ENCODE measurements at regions not wholly inside any gene's neighbourhood (a gene's known extent, or its start where the extent isn't known, plus 50 kb on each side); places are given as distances from the start of the nearest gene placed in this dataset.
A peak's percentile ranks its signal among the peaks of the same experiment; 100 is the strongest.

DNA sequence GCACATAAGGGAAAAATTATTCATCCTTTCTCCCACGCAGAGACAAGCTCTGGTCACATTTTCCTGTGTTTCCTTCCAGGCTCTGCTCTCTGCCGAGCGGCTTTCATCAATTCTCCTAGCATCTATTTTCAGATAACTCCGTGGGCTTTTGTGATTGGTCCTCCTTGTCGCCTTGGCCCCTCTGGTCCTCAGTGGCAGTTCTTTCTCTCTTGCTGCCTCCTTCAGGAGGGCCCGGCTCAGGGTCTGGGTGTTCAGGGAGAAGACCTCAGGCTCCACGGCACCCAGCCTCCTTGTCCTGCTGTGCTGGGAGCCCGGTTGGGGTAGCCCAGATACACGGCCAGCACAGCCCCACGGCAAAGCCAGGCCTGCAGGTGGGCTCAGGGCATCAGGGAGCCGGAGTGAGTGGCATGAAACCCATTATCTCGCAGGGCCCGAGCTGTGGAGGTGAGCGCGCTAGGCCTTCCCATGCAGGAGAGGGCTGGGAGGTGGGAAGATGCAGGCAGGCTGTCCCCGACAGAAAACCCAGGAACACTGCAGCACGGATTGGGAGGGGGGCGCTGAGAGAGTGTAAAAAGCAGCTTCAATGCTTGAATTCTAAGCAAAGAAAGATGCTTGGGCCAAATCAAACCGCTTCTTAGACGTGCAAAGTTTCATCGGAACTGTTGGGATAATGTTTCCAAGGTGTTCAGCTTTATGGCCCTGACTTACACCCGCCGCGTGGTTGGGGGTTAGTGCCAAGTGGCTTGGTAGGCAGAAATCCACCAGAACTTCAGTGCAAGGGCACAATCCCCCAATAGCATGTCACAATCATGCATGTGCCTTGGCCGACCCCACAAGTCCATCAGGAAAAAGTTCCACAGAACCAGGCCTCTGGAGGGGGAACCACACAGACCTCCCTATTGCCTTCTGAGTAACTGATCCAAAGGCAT, 81.9 kb upstream of the WNT7B start:
- Histone ChIP-seq H3K4me3 (ENCODE audit: low read depth in 1 of 2, low read length in 1 of 2) (no peak overlapping the region), H3K36me3 (peaks cover 20% of the 10 kb centered on the region), H3K27ac (peak overlapping the region; percentile 70), H3K9me3 (no peaks in the 10 kb centered on the region), H3K4me1 (ENCODE audit: control insufficient read depth in 1 of 2, insufficient read depth in 1 of 2, low read depth in 1 of 2, low read length in 1 of 2) (peaks cover 13 to 37% of the 10 kb centered on the region in 2 experiments), H3K27me3 (peaks cover 9% of the 10 kb centered on the region)
- TF ChIP-seq CTCF (IDR thresholded peaks at IDR 0.05): no peak

DNA sequence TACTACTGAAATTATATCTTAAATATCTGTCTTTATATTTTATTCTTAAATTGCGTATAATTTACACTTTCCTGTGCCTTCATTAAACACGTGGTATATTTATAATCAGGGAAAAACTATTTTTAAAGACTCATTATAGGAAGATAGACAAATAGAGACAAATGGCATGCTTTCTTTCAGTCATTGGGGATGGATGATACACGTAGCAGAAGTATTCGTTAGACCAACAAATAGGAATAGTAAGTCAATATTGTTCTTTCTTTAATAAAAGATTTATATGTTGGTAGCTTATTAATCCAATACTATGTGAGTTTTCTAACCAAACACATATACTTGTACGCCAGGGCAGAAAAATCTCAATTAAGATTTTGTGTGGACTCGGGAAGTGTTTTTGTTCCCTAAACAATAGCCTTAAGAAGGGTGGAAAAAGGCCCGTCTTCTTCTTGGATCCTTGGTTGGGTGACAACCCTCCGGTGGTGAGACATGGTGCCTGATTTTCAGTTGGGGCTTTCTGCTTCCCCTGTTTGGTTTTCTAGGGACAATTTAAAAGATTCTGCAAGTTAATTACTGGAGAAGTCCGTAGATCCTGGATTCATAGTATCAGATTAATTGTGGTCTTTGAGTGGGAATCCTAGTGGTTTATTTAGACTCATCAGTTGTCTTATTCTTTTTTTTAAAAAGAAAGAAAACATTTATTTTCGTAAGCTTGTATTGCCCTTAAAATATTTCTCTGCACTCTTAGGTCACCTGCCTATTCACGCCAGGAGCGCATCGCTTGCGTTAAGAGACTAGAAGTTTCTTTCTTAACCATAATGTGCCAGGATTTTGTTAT, 83.5 kb upstream of the WNT7B start:
- Histone ChIP-seq H3K9me3 (no peaks in the 10 kb centered on the region), H3K27me3 (peaks cover 9% of the 10 kb centered on the region), H3K36me3 (peaks cover 27% of the 10 kb centered on the region), H3K27ac (no peak overlapping the region), H3K4me1 (ENCODE audit: control insufficient read depth in 1 of 2, insufficient read depth in 1 of 2, low read depth in 1 of 2, low read length in 1 of 2) (peaks cover 0 to 21% of the 10 kb centered on the region in 2 experiments), H3K4me3 (ENCODE audit: low read depth in 1 of 2, low read length in 1 of 2) (no peak overlapping the region)
- no peak for TF ChIP-seq CTCF (IDR thresholded peaks at IDR 0.05)

DNA sequence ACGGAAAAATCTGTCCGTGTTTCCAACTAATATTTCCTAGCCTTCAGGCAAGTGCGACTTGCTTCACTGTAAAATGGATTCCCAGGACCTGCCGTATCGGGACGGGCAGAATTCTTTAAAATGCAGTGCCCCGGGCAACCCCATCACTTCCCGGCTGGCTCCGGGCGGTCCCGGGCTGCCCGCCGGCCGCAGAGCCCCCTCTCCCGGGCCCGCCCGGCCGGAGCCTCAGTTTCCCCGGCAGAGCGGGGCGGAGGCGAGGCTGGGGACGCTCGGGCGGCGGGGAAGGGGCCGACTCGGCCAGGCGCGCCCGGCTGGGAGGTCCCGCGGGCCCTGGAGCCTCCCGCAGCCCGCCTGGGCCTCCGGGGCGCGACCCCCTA, 84.2 kb upstream of the WNT7B start:
- H3K36me3 ChIP-seq: peaks cover 27% of the 10 kb centered on the region
- H3K27ac ChIP-seq: no peak overlapping the region
- no peak overlapping the region for H3K4me3 ChIP-seq (ENCODE audit: low read depth in 1 of 2, low read length in 1 of 2)
- H3K9me3 ChIP-seq: no peaks in the 10 kb centered on the region
- peaks cover 9% of the 10 kb centered on the region for H3K27me3 ChIP-seq
- H3K4me1 ChIP-seq (ENCODE audit: control insufficient read depth in 1 of 2, insufficient read depth in 1 of 2, low read depth in 1 of 2, low read length in 1 of 2): peaks cover 0 to 15% of the 10 kb centered on the region in 2 experiments
- TF ChIP-seq CTCF (IDR thresholded peaks at IDR 0.05): no peak

DNA sequence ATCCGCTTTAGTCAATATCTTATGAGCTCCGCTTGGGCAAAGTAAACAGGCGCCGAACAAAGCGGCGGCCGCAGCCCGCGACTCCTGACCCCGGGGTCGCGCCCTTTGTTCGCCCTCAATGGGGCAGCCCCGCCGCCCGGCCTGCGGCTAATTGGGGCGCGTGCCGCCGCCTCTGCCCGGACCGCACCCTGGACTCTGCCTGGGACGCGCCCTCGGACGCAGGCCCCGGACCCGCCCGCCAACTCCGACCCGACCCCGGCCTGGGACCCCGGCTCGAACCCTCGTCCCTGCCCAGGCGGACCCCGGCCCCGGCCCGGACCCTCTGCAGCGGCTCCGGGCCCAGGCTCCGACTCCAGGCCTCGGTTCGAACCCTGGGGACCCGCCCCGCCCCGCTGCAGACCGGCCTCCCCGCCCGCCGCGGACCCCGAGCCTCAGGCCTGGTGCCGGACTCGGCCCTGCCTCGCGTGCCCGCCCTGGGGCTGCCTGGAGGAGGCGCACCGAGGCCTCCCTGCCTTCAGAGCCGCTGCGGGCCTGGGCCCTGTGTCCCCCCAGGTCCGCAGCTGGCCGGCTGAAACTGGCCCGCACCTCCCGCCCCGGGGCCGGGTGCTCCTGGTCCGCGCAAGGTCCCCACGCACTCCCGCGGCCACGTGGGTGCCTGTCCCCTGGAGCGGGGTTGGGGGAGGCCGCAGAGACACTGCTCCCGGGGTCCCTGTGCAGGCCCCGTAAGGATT, 84.7 kb upstream of the WNT7B start:
- Histone ChIP-seq H3K4me3 (ENCODE audit: low read depth in 1 of 2, low read length in 1 of 2) (no peak overlapping the region), H3K4me1 (ENCODE audit: control insufficient read depth in 1 of 2, insufficient read depth in 1 of 2, low read depth in 1 of 2, low read length in 1 of 2) (peaks cover 0 to 20% of the 10 kb centered on the region in 2 experiments), H3K27me3 (peaks cover 9% of the 10 kb centered on the region), H3K36me3 (peaks cover 27% of the 10 kb centered on the region), H3K27ac (no peak overlapping the region), H3K9me3 (no peaks in the 10 kb centered on the region)
- TF ChIP-seq CTCF (IDR thresholded peaks at IDR 0.05): no peak

- Histone ChIP-seq H3K36me3 (peaks cover 27% of the 10 kb centered on the region), H3K4me1 (ENCODE audit: control insufficient read depth in 1 of 2, insufficient read depth in 1 of 2, low read depth in 1 of 2, low read length in 1 of 2) (peaks cover 0 to 20% of the 10 kb centered on the region in 2 experiments), H3K4me3 (ENCODE audit: low read depth in 1 of 2, low read length in 1 of 2) (no peak overlapping the region), H3K9me3 (no peaks in the 10 kb centered on the region), H3K27me3 (peaks cover 9% of the 10 kb centered on the region), H3K27ac (no peak overlapping the region)
- TF ChIP-seq CTCF (IDR thresholded peaks at IDR 0.05): no peak
Observed at GRCh38 chr22:46062232-46062615, 85.3 kb upstream of the WNT7B start.
